DMS 273 (cell line): ENCODE measurements at regions not wholly inside any gene's neighbourhood (a gene's known extent, or its start where the extent isn't known, plus 50 kb on each side); places are given as distances from the start of the nearest gene placed in this dataset.
"Not testable (repeated sequence)": the region's sequence is repeated elsewhere in the genome, so short reads cannot be mapped to it uniquely, and the experiment has no call there.

ENCODE experiments used
- DNase-seq: peaks from one replicate; lab custom pipeline; 2025; ENCODE audit not compliant: unreplicated experiment; lab: John Stamatoyannopoulos, UW

GRCh38 chr1:83479591-83480239, 519.2 kb downstream of the TTLL7 start:
- DNase-seq: not testable (repeated sequence)

- not testable (repeated sequence) for DNase-seq
Observed at GRCh38 chr1:83478127-83478526, 520.8 kb downstream of the TTLL7 start.

GRCh38 chr1:83476518-83476917, 522.4 kb downstream of the TTLL7 start:
- not testable (repeated sequence) for DNase-seq

DNA sequence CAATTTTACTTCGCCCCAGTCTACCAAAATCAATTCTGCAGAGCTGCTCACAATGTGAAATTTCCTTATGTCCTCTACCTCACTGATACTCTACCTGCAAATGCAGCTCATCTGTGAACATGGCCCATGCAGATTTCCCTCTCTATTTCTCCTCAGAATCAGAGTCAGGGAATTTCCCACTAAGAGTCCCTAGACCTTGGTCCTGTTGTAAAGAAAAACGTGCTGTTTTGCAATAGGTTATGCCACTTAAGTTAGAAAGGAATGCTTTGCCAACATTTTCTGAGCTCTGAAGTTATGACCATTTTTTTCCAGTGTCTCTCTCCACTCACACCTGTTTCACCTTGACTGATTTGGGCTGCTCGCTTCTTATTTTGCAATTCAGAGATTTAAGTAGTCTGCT, 524.0 kb downstream of the TTLL7 start:
- not testable (repeated sequence) for DNase-seq

- not testable (repeated sequence) for DNase-seq
Observed at GRCh38 chr1:83473986-83474385, 524.9 kb downstream of the TTLL7 start.

DNA sequence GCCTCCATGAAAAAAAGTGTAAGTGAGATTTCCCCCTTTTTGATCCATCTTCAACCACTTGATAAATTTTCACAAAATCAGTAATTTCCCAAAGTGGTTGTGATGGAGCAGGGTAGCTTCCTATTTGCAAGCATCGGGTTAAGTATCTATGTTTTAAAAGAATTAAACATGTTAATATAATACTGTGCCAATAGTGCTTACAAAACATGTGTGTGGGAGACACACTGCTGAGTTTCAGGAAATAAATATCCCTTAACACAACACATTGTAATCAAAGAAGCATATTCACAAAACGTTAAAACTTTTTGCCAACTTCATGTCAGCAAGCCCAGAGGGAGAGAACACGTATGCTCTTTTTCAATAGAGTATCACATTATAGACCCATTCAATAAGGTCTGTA, 526.9 kb downstream of the TTLL7 start:
- DNase-seq: not testable (repeated sequence)

DNA sequence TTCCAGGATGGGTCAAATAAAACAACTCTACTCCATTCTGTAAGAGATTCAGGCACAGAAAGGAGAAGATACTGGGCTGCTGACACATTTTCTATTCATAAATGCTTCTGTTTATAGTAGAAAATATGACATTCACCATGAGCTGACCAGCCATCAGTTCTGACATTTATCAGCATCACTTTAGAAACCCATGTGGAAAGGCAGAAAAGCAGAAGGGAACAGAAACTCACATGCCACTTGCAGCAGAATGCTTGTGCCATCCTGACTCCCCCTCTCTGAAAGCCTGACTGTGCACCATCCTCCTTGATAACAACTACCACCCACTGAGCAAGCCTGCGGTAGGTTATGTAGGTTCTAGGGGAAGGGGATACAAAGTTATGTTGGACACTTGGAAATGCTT, 527.7 kb downstream of the TTLL7 start:
- not testable (repeated sequence) for DNase-seq

DNA sequence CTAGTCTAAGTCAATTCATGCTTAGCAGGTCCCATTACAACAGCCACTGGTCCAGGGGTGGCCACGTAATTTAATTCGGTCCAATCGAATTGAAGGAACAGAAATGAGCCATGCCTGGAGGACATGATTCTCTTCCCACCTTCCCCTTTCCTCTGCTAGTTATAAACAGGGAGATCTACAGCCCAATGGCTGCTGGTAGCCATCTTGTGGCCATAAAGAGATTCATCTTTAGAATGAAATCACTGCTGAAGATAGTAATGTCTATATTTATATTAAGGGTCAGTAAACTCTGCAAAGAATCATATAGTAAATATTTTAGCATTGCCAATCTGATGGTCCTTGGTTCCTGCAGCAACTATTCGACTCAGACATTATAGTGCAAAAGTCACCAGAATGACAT, 530.6 kb downstream of the TTLL7 start:
- not testable (repeated sequence) for DNase-seq

DNA sequence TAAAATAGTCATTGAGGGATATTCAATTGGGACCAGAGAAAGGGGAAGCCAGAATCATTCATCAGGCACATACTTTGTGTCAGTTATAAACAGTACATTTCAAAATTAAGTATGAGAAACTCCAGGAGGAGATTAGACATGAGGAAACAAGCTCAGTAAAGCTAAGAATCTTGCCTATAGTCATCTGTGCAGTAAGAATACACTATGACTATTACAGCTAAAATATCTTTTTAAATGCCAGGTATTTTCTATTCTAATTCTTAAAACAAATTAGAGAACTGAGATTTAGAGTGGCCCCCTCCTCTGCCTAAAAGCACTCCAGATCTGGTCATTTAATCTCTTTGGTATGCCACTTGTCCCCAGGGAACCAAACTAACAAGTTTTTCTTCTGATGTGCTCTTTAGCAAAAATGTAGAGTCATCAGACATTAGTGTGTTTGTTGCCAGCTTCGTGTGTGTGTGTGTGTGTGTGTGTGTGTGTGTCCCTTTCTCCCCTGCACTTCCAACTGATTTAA, 541.1 kb downstream of the TTLL7 start:
- DNase-seq: not testable (repeated sequence)

DNA sequence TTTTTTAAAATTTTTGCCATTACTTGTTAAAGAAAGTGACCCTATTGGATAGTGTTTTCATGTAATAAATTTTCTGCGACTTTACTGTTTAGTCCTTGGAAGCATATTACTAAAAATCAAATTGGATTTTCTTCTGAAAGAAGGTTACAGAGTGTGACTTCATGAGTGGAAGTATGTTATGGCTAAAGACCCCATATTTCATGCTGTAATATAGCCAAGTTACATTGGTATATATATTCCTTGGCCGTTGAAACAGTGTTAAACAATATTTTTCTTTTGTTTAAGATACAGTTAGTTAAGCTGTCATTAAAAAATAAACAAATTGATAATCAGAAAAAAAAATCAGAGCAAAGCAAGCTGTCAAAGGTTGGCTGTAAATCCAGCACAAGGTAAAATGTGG, 541.7 kb downstream of the TTLL7 start:
- DNase-seq: not testable (repeated sequence)

DNA sequence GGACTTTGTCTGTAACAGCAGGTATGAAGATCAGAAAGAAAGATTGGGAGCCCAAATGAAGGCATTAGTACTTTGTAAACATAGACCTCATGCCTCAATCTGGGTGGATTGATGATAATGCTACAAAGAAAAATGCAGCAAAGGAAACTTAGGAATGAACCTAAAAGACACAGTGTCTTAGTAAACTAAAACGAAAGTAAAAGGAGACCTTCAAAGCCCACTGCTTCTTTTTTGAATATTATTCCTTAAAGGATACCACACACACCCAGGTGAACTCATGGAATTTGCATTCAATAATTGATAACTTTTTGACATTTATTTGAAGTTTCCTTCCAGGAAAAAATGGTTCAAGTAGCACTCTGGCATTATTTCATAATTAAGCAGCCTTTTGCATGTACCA, 543.2 kb downstream of the TTLL7 start:
- DNase-seq: not testable (repeated sequence)

DNA sequence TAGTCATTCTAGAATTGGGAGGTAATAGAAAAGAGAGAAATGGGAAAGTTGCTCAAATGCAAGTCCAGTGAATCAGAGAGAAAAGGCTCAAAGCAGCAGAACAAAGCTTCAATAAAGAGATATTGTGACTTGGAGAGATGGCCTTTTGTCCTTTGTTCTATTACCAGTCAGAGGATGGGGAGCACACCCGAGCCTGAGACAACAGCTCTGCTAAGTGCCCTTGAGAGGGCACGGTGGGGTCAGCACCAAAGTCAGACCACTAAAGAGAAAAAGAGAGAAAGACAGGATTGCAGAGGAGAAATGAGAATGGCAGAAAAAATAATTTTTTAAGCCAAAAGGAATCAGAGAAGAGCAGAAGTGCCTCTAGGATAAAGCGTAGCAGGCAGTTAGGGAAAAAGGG, 553.1 kb downstream of the TTLL7 start:
- not testable (repeated sequence) for DNase-seq

- DNase-seq: not testable (repeated sequence)
Observed at GRCh38 chr1:83442412-83442811, 556.5 kb downstream of the TTLL7 start.

DNA sequence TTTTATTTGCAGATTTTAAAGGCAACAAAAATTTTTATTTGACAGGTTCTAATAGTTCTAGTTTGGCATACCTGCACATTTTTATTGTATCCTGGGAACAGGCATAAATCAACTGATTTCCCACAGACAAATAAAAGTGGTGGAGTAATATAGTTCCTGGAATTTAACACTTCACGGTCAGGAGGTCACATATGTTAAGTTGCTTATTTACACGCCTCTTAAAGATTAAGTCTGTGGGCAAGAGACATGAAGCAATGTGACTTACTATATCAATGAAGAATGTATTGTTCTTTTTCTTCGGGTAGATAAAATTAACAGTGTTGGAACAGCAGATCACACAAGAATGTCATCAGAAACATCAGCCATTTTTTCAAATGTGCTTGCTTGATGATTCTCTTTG, 558.3 kb downstream of the TTLL7 start:
- DNase-seq: not testable (repeated sequence)

- not testable (repeated sequence) for DNase-seq
Observed at GRCh38 chr1:83440021-83440420, 558.9 kb downstream of the TTLL7 start.

DNA sequence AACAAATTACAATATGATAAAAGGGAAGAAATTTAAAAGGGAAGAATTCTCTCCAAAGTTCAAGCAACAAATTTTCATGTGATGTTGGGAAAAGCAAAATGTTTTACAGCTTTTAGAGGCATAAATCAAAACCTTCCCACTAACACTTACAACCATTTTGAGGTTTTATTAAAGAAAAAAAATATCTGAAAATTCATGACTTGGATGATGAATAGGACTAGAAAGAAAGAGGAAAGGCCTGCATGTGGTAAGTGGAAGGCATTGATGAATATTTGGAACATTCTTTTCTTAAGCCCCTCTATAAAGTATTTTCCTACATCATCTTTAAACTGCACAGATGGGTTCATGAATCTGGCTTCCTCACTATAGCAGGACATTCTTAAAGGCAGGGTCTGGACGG, 560.6 kb downstream of the TTLL7 start:
- DNase-seq: not testable (repeated sequence)

- DNase-seq: not testable (repeated sequence)
Observed at GRCh38 chr1:83435336-83435735, 563.6 kb downstream of the TTLL7 start.

GRCh38 chr1:83427566-83427965, 571.4 kb downstream of the TTLL7 start:
- DNase-seq: not testable (repeated sequence)

GRCh38 chr1:83423382-83423781, 575.5 kb downstream of the TTLL7 start:
- DNase-seq: not testable (repeated sequence)

- no peak for DNase-seq
Observed at GRCh38 chr1:83418558-83418957, 580.4 kb downstream of the TTLL7 start.

DNA sequence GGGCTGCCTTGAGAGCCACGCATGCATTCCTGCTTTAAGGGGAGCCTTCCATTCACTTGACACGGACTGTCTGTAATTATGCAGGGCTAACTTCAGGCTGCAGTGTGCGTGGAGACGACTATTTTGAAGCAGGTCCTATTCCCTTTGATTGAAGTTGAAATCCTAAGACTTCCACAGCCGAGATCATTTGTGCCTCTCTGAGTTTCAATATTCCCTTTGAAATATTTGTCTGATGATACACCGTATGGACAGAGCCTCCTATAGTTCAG, 585.2 kb downstream of the TTLL7 start:
- not testable (repeated sequence) for DNase-seq

- not testable (repeated sequence) for DNase-seq
Observed at GRCh38 chr1:83410746-83411413, 588.1 kb downstream of the TTLL7 start.
